NCI-H1105 (cell line): ENCODE measurements at regions not wholly inside any gene's neighbourhood (a gene's known extent, or its start where the extent isn't known, plus 50 kb on each side); places are given as distances from the start of the nearest gene placed in this dataset.
"Not testable (repeated sequence)": the region's sequence is repeated elsewhere in the genome, so short reads cannot be mapped to it uniquely, and the experiment has no call there.

Experiments used
- DNase-seq: peaks from one replicate; lab custom pipeline; 2025; lab: John Stamatoyannopoulos, UW

GRCh38 chr9:111148052-111149017 lies 110.1 kb upstream of the LPAR1 start:
- DNase-seq: no peak

- DNase-seq: no peak
Observed at GRCh38 chr9:111147041-111147440, 108.8 kb upstream of the LPAR1 start.

GRCh38 chr9:111144741-111145140 lies 106.5 kb upstream of the LPAR1 start:
- no peak for DNase-seq

- DNase-seq: no peak
Observed at GRCh38 chr9:111136180-111136579, 97.9 kb upstream of the LPAR1 start.

- DNase-seq: no peak
Observed at GRCh38 chr9:111131211-111131610, 92.9 kb upstream of the LPAR1 start.

- no peak for DNase-seq
Observed at GRCh38 chr9:111120526-111120925, 82.3 kb upstream of the LPAR1 start.

- no peak for DNase-seq
Observed at GRCh38 chr9:111118256-111118948, 80.1 kb upstream of the LPAR1 start.

- DNase-seq: no peak
Observed at GRCh38 chr9:111114486-111114885, 76.2 kb upstream of the LPAR1 start.

- DNase-seq: no peak
Observed at GRCh38 chr9:111113712-111114111, 75.4 kb upstream of the LPAR1 start.

GRCh38 chr9:111110805-111111204 lies 72.5 kb upstream of the LPAR1 start:
- no peak for DNase-seq

- no peak for DNase-seq
Observed at GRCh38 chr9:111108946-111109345, 70.7 kb upstream of the LPAR1 start.

GRCh38 chr9:111107141-111107540 lies 68.9 kb upstream of the LPAR1 start:
- no peak for DNase-seq

- no peak for DNase-seq
Observed at GRCh38 chr9:111106202-111106601, 67.9 kb upstream of the LPAR1 start.

GRCh38 chr9:111102793-111103464 lies 64.7 kb upstream of the LPAR1 start:
- no peak for DNase-seq

GRCh38 chr9:111099199-111100008 lies 61.1 kb upstream of the LPAR1 start:
- no peak for DNase-seq

GRCh38 chr9:111098093-111098492 lies 59.8 kb upstream of the LPAR1 start:
- no peak for DNase-seq

- DNase-seq: no peak
Observed at GRCh38 chr9:111096051-111096450, 57.8 kb upstream of the LPAR1 start.

- DNase-seq: no peak
Observed at GRCh38 chr9:111095441-111095840, 57.2 kb upstream of the LPAR1 start.

- DNase-seq: no peak
Observed at GRCh38 chr9:111094958-111095357, 56.7 kb upstream of the LPAR1 start.

- DNase-seq: no peak
Observed at GRCh38 chr9:111094433-111094924, 56.2 kb upstream of the LPAR1 start.

GRCh38 chr9:111092167-111092566 lies 53.9 kb upstream of the LPAR1 start:
- not testable (repeated sequence) for DNase-seq
